ENCODE measurements at regions not wholly inside any gene's neighbourhood (a gene's known extent, or its start where the extent isn't known, plus 50 kb on each side); places are given as distances from the start of the nearest gene placed in this dataset.

DNA sequence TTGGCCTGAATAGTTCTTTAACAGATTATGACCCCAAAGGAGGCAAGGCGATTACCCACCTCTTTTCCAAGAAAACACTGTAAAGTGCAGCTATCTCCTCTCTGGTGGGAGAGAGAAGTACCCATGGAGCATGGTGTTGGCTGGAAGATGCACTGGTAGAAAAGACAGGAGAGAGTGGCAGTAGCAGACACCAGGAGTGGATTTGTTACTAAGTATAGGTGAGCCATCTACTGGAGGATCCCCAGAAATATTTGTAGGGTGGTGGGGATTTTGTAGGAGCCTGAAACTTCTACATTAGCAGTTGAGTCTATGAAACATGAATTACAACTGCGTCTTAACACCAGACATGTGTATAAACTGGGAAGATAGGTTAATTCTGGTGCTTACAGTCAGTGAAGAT lies 148.0 kb downstream of the SLC38A4 start:
- Histone ChIP-seq H3K27me3 (no peaks in the 10 kb centered on the region), H3K27ac (no peak overlapping the region), H3K4me1 (peaks cover 22% of the 10 kb centered on the region), H3K4me3 (no peak overlapping the region), H3K9me3 (replicated peaks) (no peaks in the 10 kb centered on the region), H3K36me3 (no peaks in the 10 kb centered on the region)
- DNase-seq = peak; percentile 34 to 64

DNA sequence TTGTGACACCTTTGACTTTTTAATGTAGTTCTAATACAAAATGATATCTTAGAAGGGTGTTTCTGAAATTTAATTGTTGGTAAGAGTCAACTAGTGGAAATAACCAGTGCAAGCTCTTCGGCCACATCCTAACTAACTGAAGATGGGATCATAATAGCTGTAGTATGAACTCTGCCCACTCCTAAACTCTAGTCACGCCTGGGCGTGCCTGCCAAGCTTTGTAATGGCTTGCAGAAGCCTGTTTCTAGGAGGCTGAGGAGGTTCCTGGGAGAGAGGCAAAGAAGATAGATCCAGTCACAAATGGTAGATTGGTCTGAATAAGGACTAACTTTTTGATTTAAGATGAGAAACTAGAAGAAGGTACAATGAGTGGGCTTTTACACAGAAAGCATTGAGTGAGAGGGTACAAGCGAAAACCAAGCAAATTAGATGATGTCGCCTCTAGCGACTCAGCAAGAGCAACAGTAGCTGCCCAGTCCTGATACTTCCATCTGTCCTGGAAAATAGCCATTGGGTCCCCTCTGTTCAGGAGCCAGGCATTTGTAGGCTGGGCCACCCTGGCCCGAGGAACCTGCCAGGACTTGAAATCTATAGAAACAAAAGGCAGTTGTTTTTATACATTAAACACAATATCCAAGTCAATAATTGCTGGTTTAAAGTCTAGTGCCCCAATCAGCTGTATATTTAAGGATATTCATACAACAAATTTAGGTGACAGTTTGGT lies 148.8 kb downstream of the SLC38A4 start:
- Histone ChIP-seq H3K9me3 (replicated peaks) (no peaks in the 10 kb centered on the region), H3K4me3 (no peak overlapping the region), H3K4me1 (peaks cover 22% of the 10 kb centered on the region), H3K36me3 (no peaks in the 10 kb centered on the region), H3K27me3 (no peaks in the 10 kb centered on the region), H3K27ac (no peak overlapping the region)
- no peak for DNase-seq

DNA sequence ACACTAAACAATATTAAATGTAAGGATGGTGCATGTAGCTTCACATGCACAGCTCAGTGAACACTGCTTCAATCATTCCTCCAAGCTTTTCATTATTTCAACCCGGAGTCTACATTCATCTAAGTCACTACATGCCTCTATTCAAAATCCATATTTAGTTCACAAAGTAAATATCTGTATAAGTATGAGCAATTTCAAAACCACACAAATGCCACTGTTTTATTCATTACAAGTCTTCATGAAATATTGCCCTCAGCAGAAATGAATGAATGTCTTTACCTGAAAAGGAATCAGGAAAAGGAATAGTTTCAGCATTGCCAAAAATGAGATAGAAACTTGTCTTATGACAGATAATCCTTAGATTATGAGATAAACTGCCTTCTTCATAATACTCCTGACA lies 149.4 kb downstream of the SLC38A4 start:
- Histone ChIP-seq H3K27me3 (no peaks in the 10 kb centered on the region), H3K27ac (no peak overlapping the region), H3K4me3 (no peak overlapping the region), H3K4me1 (peaks cover 22% of the 10 kb centered on the region), H3K36me3 (no peaks in the 10 kb centered on the region), H3K9me3 (replicated peaks) (no peaks in the 10 kb centered on the region)
- DNase-seq = no peak

DNA sequence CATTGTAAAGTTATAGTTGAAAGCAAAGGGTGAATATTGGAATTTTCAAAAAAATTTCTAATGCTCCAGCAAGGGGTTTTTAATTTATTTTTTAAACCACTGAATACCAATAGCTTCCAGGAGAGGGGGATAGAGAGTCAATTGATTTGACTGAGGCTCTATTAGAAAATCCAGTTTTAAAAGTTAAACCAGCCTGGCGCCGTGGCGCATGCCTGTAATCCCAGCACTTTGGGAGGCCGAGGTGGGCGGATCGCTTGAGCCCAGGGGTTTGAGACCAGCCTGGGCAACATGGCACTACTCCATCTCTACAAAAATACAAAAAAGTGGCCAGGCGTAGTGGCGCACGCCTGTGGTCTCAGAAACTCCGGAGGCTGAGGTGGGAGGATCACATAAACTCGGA lies 150.1 kb downstream of the SLC38A4 start:
- H3K9me3 ChIP-seq (replicated peaks) = no peaks in the 10 kb centered on the region
- peaks cover 17% of the 10 kb centered on the region for H3K4me1 ChIP-seq
- DNase-seq = peak; percentile 39 to 82
- no peaks in the 10 kb centered on the region for H3K36me3 ChIP-seq
- H3K27ac ChIP-seq = no peak overlapping the region
- H3K4me3 ChIP-seq = no peak overlapping the region
- H3K27me3 ChIP-seq = no peaks in the 10 kb centered on the region

DNA sequence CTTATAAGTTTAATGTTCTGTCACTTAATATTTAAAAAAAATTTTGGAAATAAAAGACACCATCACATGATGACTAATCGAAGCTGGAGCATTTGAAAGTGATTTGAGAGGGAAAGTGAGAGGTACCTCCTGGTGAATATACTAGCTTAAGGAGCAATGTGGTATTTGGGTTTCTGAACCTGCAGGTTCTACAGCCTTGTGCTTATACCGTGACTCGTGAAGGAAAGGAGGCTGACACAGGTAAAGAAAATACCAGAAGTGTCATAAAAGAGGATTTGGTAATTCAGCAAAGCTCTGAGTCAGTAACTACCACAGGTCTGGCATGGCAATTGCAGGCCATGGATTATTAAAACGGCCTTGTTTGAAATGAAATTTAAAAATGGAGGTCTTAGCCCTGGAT lies 151.0 kb downstream of the SLC38A4 start:
- DNase-seq = no peak

DNA sequence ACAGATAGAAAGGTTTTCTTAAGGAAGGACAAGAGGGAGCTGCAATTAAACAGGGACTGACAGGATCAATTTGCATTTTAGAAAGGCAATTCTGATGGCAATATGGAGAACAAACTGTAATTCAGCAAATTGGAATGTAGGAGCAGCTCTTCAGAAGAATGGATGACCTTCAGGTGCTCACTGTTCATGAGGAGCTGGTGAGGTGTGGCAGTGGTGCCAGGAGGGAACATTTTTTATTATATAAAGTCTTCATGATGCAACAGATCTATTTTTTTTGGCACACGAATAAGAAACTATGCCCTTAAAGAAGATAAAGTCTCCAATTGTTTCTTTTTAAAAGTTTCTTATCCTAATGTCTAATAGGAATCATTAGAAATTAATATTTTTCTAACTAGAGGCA lies 151.7 kb downstream of the SLC38A4 start:
- H3K36me3 ChIP-seq = no peaks in the 10 kb centered on the region
- DNase-seq = no peak
- H3K27ac ChIP-seq = no peak overlapping the region

More for the DNA sequence above, 151.0 kb downstream of the SLC38A4 start:
- Histone ChIP-seq H3K27ac (no peak overlapping the region), H3K4me3 (no peak overlapping the region), H3K36me3 (no peaks in the 10 kb centered on the region), H3K9me3 (replicated peaks) (no peaks in the 10 kb centered on the region), H3K4me1 (peaks cover 8% of the 10 kb centered on the region), H3K27me3 (no peaks in the 10 kb centered on the region)

DNA sequence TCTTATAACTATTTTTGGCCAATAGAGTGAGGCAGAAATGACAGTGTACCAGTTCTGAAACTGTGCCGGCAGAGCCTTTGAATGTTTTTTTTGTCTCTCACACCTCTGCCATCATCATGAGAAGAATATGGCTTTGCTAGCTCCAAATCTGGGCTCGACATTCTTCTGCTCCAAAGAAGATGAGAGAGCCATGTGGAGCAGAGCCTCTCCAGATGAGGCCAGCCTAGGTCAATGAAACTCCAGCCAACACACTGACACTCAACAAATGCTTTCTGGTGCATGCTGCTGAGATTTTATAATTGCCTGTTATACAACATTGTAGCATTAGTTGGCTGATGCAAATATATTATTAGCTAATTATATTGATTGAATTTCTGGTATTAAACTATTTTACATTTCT lies 154.7 kb downstream of the SLC38A4 start:
- Histone ChIP-seq H3K4me3 (no peak overlapping the region), H3K27ac (no peak overlapping the region), H3K9me3 (replicated peaks) (no peaks in the 10 kb centered on the region), H3K4me1 (no peaks in the 10 kb centered on the region), H3K27me3 (no peaks in the 10 kb centered on the region), H3K36me3 (no peaks in the 10 kb centered on the region)
- DNase-seq = no peak

More for the DNA sequence above, 151.7 kb downstream of the SLC38A4 start:
- H3K9me3 ChIP-seq (replicated peaks) = no peaks in the 10 kb centered on the region
- no peaks in the 10 kb centered on the region for H3K27me3 ChIP-seq
- no peak overlapping the region for H3K4me3 ChIP-seq
- H3K4me1 ChIP-seq = peaks cover 3% of the 10 kb centered on the region

DNA sequence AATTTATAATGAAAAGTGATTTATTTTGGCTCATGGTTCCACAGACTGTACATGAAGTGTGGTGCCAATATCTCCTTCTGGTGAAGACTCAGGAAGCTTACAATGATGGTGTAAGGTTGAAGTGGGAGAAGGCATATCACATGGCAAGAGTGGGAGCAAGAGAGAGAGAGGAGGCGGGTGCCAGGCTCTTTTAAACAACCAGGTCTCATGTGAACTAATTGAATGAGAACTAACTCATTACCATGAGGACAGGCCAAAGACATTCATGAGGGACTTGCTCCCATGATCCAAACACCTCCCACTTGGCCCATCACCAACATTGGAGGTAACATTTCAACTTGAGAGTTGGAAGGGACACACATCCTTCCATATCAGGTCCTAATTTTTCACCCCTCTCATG lies 155.2 kb downstream of the SLC38A4 start:
- Histone ChIP-seq H3K27me3 (no peaks in the 10 kb centered on the region), H3K27ac (no peak overlapping the region), H3K9me3 (replicated peaks) (no peaks in the 10 kb centered on the region), H3K4me3 (no peak overlapping the region), H3K4me1 (peaks cover 2% of the 10 kb centered on the region; the same call in 1 of the 2 replicates), H3K36me3 (no peaks in the 10 kb centered on the region)
- no peak for DNase-seq

DNA sequence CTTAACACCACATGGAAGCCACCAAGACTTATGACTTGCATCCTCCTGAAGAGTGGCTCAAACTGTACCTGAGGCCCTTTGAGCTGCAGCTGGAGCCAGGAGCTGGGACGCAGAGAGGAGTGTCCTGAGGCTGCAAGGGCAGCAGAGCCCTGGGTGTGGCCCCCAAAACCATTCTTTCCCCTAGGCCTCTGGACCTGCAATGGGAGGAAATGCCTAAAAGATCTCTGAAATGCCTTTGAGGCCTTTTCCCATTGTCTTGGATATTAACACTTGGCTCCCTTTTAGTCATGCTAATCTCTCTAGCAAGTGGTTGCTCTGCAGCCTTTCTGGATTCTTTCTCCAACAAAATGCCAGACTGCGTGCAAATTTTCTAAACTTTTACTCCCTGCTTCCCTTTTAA lies 156.1 kb downstream of the SLC38A4 start:
- DNase-seq = no peak
- no peak overlapping the region for H3K27ac ChIP-seq

DNA sequence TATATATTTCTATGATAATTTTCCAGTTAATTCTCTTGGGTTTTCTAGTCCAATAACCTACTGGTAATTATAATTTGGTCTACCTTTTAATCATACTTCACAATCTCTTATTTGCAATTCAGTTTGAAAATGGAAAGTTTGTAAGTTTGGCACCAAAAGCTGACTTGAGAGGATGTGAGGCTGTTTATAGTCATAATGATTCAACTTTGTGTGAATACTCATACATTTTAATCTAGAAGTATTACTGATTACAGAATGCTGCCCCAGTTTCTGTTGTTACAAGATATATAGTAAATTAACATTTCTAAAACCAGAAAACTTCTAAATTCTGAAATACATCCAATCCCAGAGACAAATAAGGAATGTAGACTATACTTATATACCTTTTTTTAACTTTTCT lies 158.2 kb downstream of the SLC38A4 start:
- Histone ChIP-seq H3K36me3 (no peaks in the 10 kb centered on the region), H3K9me3 (replicated peaks) (no peaks in the 10 kb centered on the region), H3K4me1 (peaks cover 14% of the 10 kb centered on the region), H3K4me3 (no peak overlapping the region), H3K27me3 (no peaks in the 10 kb centered on the region), H3K27ac (no peak overlapping the region)
- no peak for DNase-seq

More for the DNA sequence above, 156.1 kb downstream of the SLC38A4 start:
- H3K27me3 ChIP-seq = no peaks in the 10 kb centered on the region
- no peak overlapping the region for H3K4me3 ChIP-seq
- no peaks in the 10 kb centered on the region for H3K9me3 ChIP-seq (replicated peaks)
- no peaks in the 10 kb centered on the region for H3K36me3 ChIP-seq
- H3K4me1 ChIP-seq = peaks cover 10% of the 10 kb centered on the region

DNA sequence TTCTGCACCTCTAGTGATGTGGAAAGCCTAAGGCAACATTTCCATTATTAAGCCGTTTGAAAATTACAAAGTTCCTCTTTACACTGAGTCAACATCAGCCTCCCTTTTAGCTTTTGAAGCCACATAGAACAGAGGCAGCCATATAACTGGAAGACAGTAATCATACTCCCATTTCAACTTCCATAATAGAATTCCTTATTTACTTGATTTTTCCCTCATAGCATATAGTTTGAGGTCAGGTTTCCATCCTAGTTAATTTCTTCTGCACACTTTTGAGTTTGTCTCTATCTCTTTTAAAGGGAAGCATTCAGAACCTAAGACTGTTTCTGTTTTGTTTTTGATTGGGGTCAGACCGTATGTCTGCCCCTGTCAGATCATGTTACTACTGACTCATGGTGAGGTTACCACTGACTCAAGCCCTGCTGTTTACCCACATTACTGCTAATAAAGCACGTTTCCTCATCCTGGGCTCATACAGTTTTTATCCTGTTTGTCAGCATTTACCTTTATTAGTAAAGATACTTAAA lies 161.0 kb downstream of the SLC38A4 start:
- Histone ChIP-seq H3K36me3 (no peaks in the 10 kb centered on the region), H3K27ac (peak overlapping the region; percentile 29), H3K4me3 (no peak overlapping the region), H3K9me3 (replicated peaks) (no peaks in the 10 kb centered on the region), H3K27me3 (no peaks in the 10 kb centered on the region), H3K4me1 (peaks cover 24% of the 10 kb centered on the region)
- peak; percentile 64 to 83 for DNase-seq

DNA sequence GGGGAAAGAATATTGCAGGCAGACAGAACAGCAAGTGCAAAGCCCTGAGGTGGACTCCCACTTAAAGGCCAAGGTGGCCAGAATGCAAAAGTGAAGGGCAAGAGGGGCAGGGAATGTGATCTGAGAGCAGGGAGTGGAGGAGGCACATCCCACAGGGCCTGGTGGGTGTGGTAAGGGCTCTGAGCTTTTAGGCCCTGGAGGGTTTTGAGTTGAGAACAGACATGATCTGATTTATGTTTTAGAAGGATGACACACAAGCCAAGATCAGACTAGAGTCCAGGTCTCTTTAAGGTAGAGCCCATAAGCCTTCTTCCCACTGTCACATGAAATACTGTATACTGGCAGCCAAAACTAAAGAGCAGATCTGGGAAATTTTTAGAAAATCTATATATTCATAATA lies 162.5 kb downstream of the SLC38A4 start:
- H3K36me3 ChIP-seq = no peaks in the 10 kb centered on the region
- peaks cover 24% of the 10 kb centered on the region for H3K4me1 ChIP-seq
- no peaks in the 10 kb centered on the region for H3K27me3 ChIP-seq
- no peak overlapping the region for H3K27ac ChIP-seq
- no peak for DNase-seq
- H3K9me3 ChIP-seq (replicated peaks) = no peaks in the 10 kb centered on the region
- no peak overlapping the region for H3K4me3 ChIP-seq

DNA sequence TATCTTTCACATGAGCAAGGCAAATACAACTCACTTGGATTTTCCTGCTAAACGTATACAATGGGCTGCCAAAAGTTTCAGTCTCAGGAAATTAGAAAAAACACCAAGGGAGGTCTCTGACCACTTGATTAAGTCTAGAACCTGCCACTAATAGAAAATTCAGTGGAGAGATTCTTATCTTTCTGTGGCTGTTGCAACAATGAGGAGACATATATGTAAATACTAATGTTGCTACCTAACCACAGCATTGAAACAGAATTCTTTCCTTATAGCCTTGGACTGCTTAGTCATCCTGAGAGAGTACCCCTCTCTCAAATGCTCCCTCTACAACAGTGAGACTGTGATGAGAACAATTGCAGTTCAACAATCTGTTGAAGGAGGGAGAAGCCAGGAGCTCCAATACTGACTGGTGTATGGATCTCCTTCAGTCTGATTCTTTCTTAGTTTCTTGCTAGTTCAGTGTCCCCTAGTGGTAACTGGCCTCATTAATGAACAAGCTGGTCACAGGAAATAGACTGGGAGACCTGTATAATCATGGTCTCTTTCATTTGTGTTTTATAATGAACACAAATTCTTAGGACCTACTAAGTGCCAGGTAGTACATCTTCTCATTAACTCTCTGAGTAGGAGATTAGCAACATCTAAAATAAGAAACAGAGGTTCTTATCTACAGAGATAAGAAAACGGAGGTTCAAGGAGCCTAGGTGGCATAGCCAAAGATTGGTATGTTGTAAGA lies 164.5 kb downstream of the SLC38A4 start:
- H3K27me3 ChIP-seq = no peaks in the 10 kb centered on the region
- H3K36me3 ChIP-seq = no peaks in the 10 kb centered on the region
- peak; percentile 49 to 83 for DNase-seq
- H3K4me1 ChIP-seq = peaks cover 24% of the 10 kb centered on the region
- H3K9me3 ChIP-seq (replicated peaks) = no peaks in the 10 kb centered on the region
- H3K27ac ChIP-seq = no peak overlapping the region
- H3K4me3 ChIP-seq = no peak overlapping the region

DNA sequence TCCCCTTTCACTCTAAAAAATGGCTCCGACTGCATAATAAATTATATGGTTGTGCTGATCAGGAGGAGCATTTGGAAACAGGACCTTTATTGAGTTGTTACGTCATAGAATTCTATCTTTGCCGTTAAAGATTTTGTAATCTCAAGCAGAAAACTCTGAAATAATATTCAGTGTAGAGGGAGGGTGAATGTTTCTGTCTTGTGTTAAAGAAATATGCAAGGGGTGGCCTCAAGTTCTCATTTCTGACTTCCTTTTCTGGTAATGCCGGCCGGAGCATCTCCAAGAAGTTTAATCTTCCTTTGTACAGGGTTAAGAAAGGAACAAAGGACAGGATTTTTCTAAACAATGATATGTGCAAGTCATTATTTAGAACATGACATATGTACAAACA lies 165.1 kb downstream of the SLC38A4 start:
- Histone ChIP-seq H3K4me3 (no peak overlapping the region), H3K36me3 (no peaks in the 10 kb centered on the region), H3K9me3 (replicated peaks) (no peaks in the 10 kb centered on the region), H3K4me1 (peaks cover 23% of the 10 kb centered on the region), H3K27ac (no peak overlapping the region), H3K27me3 (no peaks in the 10 kb centered on the region)
- DNase-seq = no peak

DNA sequence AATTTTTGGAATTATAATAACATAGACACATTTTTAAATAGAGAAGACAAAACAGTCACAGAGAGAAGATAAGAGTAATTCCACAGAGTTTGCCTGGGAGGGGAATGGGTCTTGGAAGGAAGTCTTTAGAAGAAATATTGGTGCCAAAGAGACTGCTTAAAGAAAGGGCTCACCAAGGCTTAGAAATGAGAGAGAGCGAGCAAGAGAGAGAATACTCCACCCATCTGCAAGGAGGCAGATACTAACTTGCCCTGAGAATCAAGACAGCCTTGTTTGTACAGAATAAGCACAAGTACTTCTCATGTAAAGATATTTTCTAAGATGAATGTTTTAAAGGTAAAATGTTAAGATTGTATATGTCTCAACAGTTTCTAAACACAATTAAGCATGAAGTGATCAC lies 165.5 kb downstream of the SLC38A4 start:
- Histone ChIP-seq H3K4me3 (no peak overlapping the region), H3K27me3 (no peaks in the 10 kb centered on the region), H3K4me1 (peaks cover 19% of the 10 kb centered on the region), H3K36me3 (no peaks in the 10 kb centered on the region), H3K27ac (no peak overlapping the region), H3K9me3 (replicated peaks) (no peaks in the 10 kb centered on the region)
- no peak for DNase-seq

Measured in SJCRH30 (cell line).